ENCODE measurements at regions not wholly inside any gene's neighbourhood (a gene's known extent, or its start where the extent isn't known, plus 50 kb on each side); places are given as distances from the start of the nearest gene placed in this dataset.
"Not testable (repeated sequence)": the region's sequence is repeated elsewhere in the genome, so short reads cannot be mapped to it uniquely, and the experiment has no call there.

DNA sequence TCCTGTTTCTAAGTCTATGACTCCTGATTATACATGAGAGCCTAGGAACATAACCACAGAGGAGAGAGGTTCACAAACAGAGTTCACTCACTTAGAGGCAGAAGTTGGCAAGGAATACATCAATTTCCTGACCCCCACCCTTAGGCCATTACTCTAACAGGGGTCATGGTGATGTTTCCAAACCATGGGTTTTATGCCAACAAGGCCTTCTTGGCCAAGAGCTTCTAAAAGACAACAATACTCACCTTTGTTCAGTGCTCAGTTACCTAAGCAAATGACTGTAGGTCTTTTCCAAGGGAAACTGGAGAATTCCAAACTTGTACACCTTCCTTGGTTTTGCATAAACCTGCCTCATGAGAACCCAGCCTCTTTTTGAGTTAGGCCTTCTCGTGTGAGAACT is 52.6 kb downstream of the ERICH4 start:
- H3K4me3 Mint-ChIP-seq, result no peak overlapping the region

DNA sequence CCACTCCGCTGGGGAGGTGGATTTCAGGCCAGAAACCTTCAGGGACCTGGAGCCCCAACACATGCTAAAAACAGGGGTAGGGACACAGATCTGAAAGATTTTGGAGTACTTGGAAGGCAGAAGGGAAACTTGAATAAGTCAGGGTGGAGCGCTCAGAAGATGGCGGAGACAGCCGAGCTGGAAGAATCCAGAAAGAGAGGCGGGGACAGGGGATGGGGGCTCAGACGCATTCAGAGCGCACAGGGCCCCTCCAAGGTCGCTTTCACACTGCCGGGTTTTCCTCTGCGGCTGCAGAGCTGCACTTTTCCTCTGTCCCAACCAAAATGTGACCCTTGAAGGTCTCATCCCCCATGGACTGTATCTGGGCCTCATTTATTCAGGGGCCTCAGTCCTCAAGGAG is 56.9 kb downstream of the ERICH4 start:
- no peak overlapping the region for H3K27ac Mint-ChIP-seq
- no peak for ATAC-seq
- H3K9me3 Mint-ChIP-seq, result peaks cover 3% of the 10 kb centered on the region
- no peak overlapping the region for H3K4me3 Mint-ChIP-seq
- peaks cover 47% of the 10 kb centered on the region for H3K27me3 Mint-ChIP-seq
- no peaks in the 10 kb centered on the region for H3K36me3 Mint-ChIP-seq
- H3K4me1 Mint-ChIP-seq, result peaks cover 14% of the 10 kb centered on the region

More for the DNA sequence above, 52.6 kb downstream of the ERICH4 start:
- Mint-ChIP-seq H3K36me3 (no peaks in the 10 kb centered on the region), H3K4me1 (peaks cover 7% of the 10 kb centered on the region), H3K27ac (no peak overlapping the region), H3K27me3 (peaks cover 29% of the 10 kb centered on the region), H3K9me3 (no peaks in the 10 kb centered on the region)
- ATAC-seq, result no peak

DNA sequence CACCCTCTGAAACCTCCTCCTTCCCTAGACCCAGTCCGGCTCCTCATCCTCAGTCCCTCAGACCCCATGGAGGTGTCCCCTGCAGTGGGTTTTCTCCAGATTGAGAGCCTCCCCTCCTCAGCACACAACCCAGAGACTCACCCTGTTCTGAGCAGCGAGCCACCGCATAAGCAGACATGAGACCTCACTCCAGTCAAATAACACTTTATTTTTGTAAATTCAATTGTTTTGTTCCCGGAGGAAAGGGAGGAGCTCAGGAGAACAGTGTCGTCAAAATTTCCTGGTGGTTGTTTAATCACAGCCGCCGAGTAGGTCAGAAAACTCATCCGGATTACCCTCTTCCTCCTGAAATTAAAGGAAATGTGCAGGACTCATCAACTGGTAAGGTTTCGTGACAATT is 57.5 kb downstream of the ERICH4 start:
- H3K27me3 Mint-ChIP-seq, result peaks cover 52% of the 10 kb centered on the region
- no peak overlapping the region for H3K27ac Mint-ChIP-seq
- H3K36me3 Mint-ChIP-seq, result no peaks in the 10 kb centered on the region
- peaks cover 14% of the 10 kb centered on the region for H3K4me1 Mint-ChIP-seq
- no peak overlapping the region for H3K4me3 Mint-ChIP-seq
- ATAC-seq, result no peak
- H3K9me3 Mint-ChIP-seq, result peaks cover 3% of the 10 kb centered on the region

DNA sequence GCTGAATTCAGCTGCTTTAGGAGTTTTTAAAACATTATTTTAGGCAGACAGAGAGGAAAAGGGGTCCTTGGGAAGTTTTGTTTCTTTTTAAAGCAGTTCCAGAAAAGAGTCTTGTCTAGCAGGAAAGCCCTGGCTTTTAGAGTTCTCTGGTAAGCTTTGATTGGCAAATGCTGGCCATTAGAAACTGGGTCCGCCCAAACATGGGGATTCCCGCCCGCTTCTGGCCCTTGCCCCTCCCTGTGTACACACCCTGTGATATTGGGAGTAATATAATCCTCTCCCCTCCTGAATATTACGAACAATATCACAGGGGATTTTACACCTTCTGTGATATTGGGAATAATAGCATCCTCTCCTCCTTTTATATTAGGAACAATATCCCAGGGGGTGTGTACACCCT is 58.9 kb downstream of the ERICH4 start:
- ATAC-seq, result no peak
- no peak overlapping the region for H3K4me3 Mint-ChIP-seq
- no peak overlapping the region for H3K27ac Mint-ChIP-seq
- peaks cover 61% of the 10 kb centered on the region for H3K27me3 Mint-ChIP-seq
- peaks cover 7% of the 10 kb centered on the region for H3K4me1 Mint-ChIP-seq
- H3K9me3 Mint-ChIP-seq, result peaks cover 3% of the 10 kb centered on the region
- no peaks in the 10 kb centered on the region for H3K36me3 Mint-ChIP-seq

DNA sequence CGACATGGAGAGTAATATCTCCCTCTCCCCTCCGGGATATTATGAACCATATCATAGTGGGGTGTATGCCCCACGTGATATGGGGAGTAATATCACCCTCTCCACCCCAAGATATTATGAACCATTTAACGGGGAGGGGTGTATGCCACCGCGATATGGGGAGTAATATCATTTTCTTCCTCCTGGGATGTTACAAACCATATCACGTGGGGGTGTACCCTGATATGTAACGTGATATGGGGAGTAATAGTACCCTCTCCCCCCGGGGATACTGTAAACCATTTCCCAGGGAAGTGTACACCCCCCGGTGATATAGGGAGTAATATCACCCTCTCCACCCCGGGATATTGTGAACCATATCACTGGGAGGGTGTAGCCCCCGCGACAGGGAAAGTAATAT is 62.1 kb downstream of the ERICH4 start:
- no peaks in the 10 kb centered on the region for H3K36me3 Mint-ChIP-seq
- H3K4me1 Mint-ChIP-seq, result peaks cover 7% of the 10 kb centered on the region
- ATAC-seq, result no peak
- H3K27ac Mint-ChIP-seq, result no peak overlapping the region
- H3K27me3 Mint-ChIP-seq, result peaks cover 37% of the 10 kb centered on the region
- no peak overlapping the region for H3K4me3 Mint-ChIP-seq
- peaks cover 3% of the 10 kb centered on the region for H3K9me3 Mint-ChIP-seq

DNA sequence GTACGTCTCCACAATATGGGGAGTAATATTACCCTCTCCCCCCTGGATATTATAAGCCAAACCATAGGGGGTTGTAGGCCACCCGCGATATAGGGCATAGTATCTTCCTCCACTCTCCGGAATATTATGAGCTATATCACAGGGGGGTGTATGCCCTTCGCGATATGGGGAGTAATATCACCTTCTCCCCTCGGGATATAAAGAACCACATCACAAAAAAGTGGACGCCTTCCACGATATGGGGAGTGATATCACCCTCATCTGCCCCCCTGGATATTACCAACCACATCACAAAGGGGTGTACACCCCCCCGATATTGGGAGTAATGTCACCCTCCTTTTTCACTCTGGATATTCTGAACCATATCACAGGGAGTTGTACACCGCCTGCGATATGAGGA is 65.5 kb upstream of the CEACAM21 start:
- H3K4me3 Mint-ChIP-seq, result no peak overlapping the region
- H3K36me3 Mint-ChIP-seq, result no peaks in the 10 kb centered on the region
- H3K27ac Mint-ChIP-seq, result no peak overlapping the region
- peaks cover 17% of the 10 kb centered on the region for H3K27me3 Mint-ChIP-seq
- H3K4me1 Mint-ChIP-seq, result peaks cover 1% of the 10 kb centered on the region
- H3K9me3 Mint-ChIP-seq, result no peaks in the 10 kb centered on the region
- ATAC-seq, result no peak

DNA sequence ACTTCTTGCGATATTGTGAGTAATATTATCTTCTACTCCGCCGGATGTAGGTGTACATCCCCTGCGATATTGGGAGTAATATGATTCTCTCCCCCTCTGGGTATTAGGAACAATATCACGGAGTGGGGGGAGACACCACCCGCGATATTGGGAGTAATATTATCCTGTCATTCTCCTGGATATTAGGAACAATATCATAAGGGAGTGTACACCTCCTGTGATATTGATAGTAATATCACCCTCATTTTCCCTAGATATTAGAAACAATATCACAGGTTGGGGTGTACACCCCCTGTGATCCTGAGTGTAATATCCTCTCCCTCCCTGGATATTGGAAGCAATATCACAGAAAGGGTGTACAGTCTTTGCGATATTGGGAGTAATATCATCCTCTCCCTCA is 64.3 kb upstream of the CEACAM21 start:
- Mint-ChIP-seq H3K27ac (no peak overlapping the region), H3K36me3 (no peaks in the 10 kb centered on the region), H3K9me3 (no peaks in the 10 kb centered on the region), H3K4me3 (no peak overlapping the region), H3K27me3 (peaks cover 9% of the 10 kb centered on the region), H3K4me1 (peaks cover 13% of the 10 kb centered on the region)
- no peak for ATAC-seq

DNA sequence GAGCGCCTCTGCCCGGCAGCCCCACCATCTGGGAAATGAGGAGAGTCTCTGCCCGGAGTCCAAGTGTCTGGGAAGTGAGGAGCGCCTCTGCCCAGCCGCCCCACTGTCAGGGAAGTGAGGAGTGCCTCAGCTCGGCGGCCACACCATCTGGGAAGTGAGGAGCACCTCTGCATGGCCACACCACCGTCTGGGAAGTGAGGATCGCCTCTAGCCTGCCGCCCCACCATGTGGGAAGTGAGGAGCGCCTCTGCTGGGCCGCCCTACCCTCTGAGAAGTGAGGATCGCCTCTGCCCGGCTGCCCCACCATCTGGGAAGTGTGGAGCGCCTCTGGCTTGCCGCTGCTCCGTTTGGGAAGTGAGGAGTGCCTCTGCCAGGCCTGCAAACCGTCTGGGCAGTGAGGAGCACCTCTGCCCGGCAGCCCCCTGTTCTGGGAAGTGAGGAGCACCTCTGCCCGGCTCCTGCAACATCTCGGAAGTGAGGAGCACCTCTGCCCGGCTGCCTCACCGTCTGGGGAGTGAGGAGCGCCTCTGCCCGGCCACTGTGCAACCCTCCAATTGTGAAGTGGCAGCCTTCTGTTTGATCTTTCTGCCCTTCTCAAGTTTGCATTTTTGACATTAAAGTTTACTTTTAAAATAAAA is 60.8 kb upstream of the CEACAM21 start:
- Mint-ChIP-seq H3K4me1 (peaks cover 35% of the 10 kb centered on the region), H3K4me3 (no peak overlapping the region), H3K27me3 (peaks cover 9% of the 10 kb centered on the region), H3K9me3 (no peaks in the 10 kb centered on the region), H3K36me3 (no peaks in the 10 kb centered on the region), H3K27ac (peak overlapping the region; percentile 82)
- no peak for ATAC-seq

DNA sequence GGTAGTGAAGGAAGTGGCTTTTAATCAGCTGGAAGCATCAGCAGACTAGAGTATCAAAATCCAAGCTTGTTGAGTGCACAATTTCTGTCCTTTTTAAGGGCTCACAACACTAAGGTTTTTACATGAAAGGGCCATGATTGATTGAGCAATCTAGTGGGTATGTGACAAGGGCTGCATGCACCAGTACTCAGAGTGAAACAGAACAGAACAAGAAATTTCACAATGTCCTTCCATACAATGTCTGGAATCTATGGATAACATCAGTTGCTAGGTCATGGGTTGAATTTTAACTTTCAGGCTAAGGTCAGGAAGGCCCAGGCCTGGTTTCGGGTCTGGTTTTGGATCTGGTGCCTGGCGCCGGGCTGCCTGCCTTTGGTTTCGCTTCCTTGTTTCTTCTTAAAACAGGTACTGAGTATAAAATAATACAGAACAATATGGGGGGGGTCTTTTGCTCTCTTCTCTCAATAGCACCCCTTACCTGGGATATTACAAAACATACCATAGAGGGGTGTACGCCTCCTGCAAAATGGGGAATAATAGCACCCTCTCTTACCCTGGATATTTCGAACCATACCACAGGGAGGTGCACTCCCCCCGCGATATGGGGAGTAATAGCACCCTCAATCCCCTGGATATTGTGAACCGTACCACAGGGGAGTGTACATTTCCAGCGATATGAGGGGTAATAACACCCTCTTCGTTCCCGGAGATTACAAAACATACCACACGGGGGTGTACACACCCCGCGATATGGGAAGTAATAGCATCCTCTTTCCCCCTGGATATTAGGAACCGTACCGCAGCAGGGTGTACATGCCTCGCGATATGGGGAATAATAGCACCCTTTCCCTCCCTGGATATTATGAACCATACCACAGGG is 59.4 kb upstream of the CEACAM21 start:
- H3K27ac Mint-ChIP-seq, result peak overlapping the region; percentile 82
- H3K27me3 Mint-ChIP-seq, H3K9me3 Mint-ChIP-seq, H3K36me3 Mint-ChIP-seq: not testable (repeated sequence)
- H3K4me1 Mint-ChIP-seq, result peaks cover 45% of the 10 kb centered on the region
- peak; percentile 42 for ATAC-seq
- peak overlapping the region; percentile 18 for H3K4me3 Mint-ChIP-seq

DNA sequence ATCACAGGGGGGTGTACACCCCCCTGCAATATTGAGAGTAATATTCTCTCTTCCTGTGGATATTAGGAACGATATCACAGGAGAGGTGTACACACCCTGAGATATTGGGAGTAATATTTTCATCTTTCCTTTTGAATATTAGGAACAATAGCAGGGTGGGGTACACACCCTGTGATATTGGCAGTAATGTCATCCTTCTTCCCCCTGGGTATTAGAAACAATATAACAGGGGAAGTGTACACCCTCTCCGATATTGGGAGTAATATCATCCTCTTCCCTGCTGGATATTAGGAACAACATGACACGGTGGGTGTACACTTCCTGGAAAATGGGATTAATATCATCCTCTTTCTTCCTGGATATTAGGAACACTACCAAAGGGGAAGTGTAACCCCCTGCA is 57.8 kb upstream of the CEACAM21 start:
- no peak overlapping the region for H3K27ac Mint-ChIP-seq
- no peak overlapping the region for H3K4me3 Mint-ChIP-seq
- ATAC-seq, result no peak
- H3K36me3 Mint-ChIP-seq, result no peaks in the 10 kb centered on the region
- H3K4me1 Mint-ChIP-seq, result peaks cover 61% of the 10 kb centered on the region
- H3K9me3 Mint-ChIP-seq, result no peaks in the 10 kb centered on the region
- H3K27me3 Mint-ChIP-seq, result no peaks in the 10 kb centered on the region

DNA sequence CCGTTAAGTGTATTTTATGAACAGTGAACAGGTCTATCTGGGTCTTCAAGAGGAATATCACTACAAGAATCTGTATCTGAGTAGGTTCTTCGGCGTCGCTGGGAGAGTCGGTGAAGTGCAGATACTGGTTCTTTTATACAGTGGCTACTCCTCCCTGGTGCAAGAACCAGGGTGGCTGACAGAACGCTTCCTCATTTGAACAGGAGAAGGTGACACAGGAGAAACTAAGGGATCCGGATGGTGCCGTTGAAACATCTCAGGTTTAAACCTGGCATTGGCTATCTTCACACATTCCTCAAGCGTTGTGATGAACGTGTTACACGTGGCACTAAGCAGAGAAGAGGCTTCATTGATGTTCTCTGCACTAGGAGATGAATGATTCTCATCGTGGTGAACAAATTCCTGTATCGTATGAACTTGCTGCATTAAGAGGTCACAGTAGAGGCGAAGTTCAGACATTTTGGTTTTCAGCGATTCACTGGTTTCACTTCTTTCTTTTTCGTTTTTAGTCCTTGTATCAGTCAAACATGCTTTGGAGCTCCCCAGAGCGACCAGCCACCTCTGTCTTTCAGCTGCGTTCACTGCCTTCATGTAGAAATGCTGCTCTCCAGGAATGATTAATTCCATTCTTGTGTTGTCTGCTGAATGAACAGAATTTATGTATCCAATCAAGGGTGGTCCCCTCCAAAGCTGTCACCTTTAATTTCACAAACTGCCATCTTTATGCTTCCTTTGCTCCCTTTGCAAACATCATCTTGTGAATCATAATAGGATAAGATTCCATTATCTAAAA is 54.6 kb upstream of the CEACAM21 start:
- H3K27me3 Mint-ChIP-seq, H3K9me3 Mint-ChIP-seq, H3K36me3 Mint-ChIP-seq: not testable (repeated sequence)
- ATAC-seq, result peak; percentile 87
- Mint-ChIP-seq H3K4me1 (peaks cover 62% of the 10 kb centered on the region), H3K4me3 (peak overlapping the region; percentile 89), H3K27ac (peak overlapping the region; percentile 99)

DNA sequence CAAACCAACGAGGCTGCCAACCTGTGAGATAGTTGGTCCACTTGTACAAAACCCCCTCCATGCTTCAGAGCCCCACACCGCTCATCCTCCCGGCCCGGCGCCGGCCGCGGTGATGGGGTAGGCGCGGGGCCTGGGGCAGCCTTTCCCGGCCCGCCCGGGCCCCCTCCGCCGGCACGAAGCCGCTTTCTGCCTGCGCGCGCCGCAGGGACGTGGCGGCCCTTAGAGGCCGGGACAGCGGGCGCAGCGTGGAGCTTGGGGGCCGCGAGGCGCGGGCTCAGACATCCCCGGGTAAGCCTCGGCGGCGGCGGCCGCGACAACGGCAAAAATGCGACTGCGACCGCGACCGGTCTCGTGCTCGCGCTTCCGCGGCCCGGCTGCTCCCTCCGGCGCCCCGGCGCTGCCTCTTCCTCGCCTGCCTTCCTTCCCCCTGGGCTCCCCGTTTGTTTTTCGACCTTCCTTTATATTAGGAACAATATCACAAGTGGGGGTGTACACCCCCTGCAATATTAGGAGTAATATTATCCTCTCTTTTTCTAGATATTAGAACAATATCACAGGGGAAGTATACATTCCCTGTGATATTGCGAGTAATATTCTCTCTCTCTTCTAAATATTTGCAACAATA is 53.9 kb upstream of the CEACAM21 start:
- no peaks in the 10 kb centered on the region for H3K36me3 Mint-ChIP-seq
- H3K27me3 Mint-ChIP-seq, result no peaks in the 10 kb centered on the region

DNA sequence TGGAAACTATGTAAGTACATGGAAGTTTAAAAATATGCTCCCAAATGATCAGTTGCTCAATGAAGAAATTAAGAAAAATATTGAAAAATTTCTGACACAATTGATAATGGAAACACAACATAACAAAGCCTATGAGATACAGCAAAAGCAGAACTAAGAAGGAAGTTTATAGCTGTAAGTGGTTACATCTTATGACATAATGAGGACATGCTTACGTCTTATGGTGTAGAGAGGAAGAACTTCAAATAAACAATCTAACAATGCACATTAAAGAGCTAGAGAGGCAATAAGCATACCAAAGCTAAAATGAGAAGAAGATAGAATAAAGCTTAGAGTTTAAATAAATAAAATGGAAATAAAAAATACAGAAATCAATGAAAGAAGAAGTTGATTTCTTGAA is 50.0 kb upstream of the CEACAM21 start:
- peak overlapping the region; percentile 47 for H3K27ac Mint-ChIP-seq

More for the DNA sequence above, 53.9 kb upstream of the CEACAM21 start:
- ATAC-seq, result peak; percentile 78
- Mint-ChIP-seq H3K4me3 (peak overlapping the region; percentile 89), H3K9me3 (peaks cover 3% of the 10 kb centered on the region), H3K4me1 (peaks cover 62% of the 10 kb centered on the region), H3K27ac (peak overlapping the region; percentile 99)

More for the DNA sequence above, 50.0 kb upstream of the CEACAM21 start:
- H3K4me1 Mint-ChIP-seq, result peaks cover 69% of the 10 kb centered on the region
- ATAC-seq, result no peak
- no peaks in the 10 kb centered on the region for H3K27me3 Mint-ChIP-seq
- H3K36me3 Mint-ChIP-seq, result peaks cover 8% of the 10 kb centered on the region
- H3K4me3 Mint-ChIP-seq, result no peak overlapping the region
- H3K9me3 Mint-ChIP-seq, result peaks cover 16% of the 10 kb centered on the region
